ENCODE measurements at regions not wholly inside any gene's neighbourhood (a gene's known extent, or its start where the extent isn't known, plus 50 kb on each side); places are given as distances from the start of the nearest gene placed in this dataset.

GRCh38 chrX:113770071-113770470 is 813.8 kb upstream of the HTR2C start:
- TF ChIP-seq ZNF565 (CRISPR knock-in tag; conservative IDR thresholded peaks at IDR 0.05; ENCODE audit: low read depth) = no peak
- no peak for TF ChIP-seq CSRNP3 (CRISPR knock-in tag; IDR thresholded peaks at IDR 0.05)
- TF ChIP-seq SNAI2 (CRISPR knock-in tag; IDR thresholded peaks at IDR 0.05) = no peak
- no peak for TF ChIP-seq RARB (CRISPR knock-in tag; IDR thresholded peaks at IDR 0.05)
- no peak for TF ChIP-seq POU6F1 (CRISPR knock-in tag; IDR thresholded peaks at IDR 0.05; ENCODE audit: borderline replicate concordance, low read depth)
- TF ChIP-seq TCF4 (CRISPR knock-in tag; IDR thresholded peaks at IDR 0.05; ENCODE audit: borderline replicate concordance) = no peak
- TF ChIP-seq PATZ1 (CRISPR knock-in tag; IDR thresholded peaks at IDR 0.05; ENCODE audit: borderline replicate concordance) = no peak
- TF ChIP-seq GLIS3 (CRISPR knock-in tag; IDR thresholded peaks at IDR 0.05) = no peak
- no peak for TF ChIP-seq ISL1 (CRISPR knock-in tag; IDR thresholded peaks at IDR 0.05)
- no peak for TF ChIP-seq ZNF70 (CRISPR knock-in tag; IDR thresholded peaks at IDR 0.05)
- TF ChIP-seq ZFP30 (CRISPR knock-in tag; IDR thresholded peaks at IDR 0.05) = no peak
- no peak for TF ChIP-seq ARNTL (CRISPR knock-in tag; IDR thresholded peaks at IDR 0.05; ENCODE audit: borderline replicate concordance, low read depth)
- TF ChIP-seq CREB5 (CRISPR knock-in tag; IDR thresholded peaks at IDR 0.05; ENCODE audit: low read depth) = no peak
- TF ChIP-seq OSR1 (CRISPR knock-in tag; IDR thresholded peaks at IDR 0.05) = no peak
- TF ChIP-seq BACH2 (CRISPR knock-in tag; IDR thresholded peaks at IDR 0.05; ENCODE audit: borderline replicate concordance) = no peak
- TF ChIP-seq ZNF8 (CRISPR knock-in tag; IDR thresholded peaks at IDR 0.05) = no peak
- TF ChIP-seq CSDC2 (CRISPR knock-in tag; IDR thresholded peaks at IDR 0.05) = no peak
- no peak for TF ChIP-seq PPARA (CRISPR knock-in tag; IDR thresholded peaks at IDR 0.05; ENCODE audit: borderline replicate concordance)
- TF ChIP-seq TOX (CRISPR knock-in tag; IDR thresholded peaks at IDR 0.05; ENCODE audit: borderline replicate concordance) = no peak
- no peak for ATAC-seq

GRCh38 chrX:113759422-113759821 is 824.5 kb upstream of the HTR2C start:
- ATAC-seq = no peak
- TF ChIP-seq PPARA (CRISPR knock-in tag; IDR thresholded peaks at IDR 0.05; ENCODE audit: borderline replicate concordance) (no peak), BACH2 (CRISPR knock-in tag; IDR thresholded peaks at IDR 0.05; ENCODE audit: borderline replicate concordance) (no peak), ESRRG (CRISPR knock-in tag; IDR thresholded peaks at IDR 0.05) (no peak)

GRCh38 chrX:113747274-113747973 is 836.5 kb upstream of the HTR2C start:
- no peak for TF ChIP-seq CSRNP3 (CRISPR knock-in tag; IDR thresholded peaks at IDR 0.05)
- no peak for TF ChIP-seq ISL1 (CRISPR knock-in tag; IDR thresholded peaks at IDR 0.05)
- no peak for TF ChIP-seq TSHZ2 (CRISPR knock-in tag; IDR thresholded peaks at IDR 0.05)
- TF ChIP-seq ZC3H10 (CRISPR knock-in tag; IDR thresholded peaks at IDR 0.05) = no peak
- TF ChIP-seq ZFP3 (CRISPR knock-in tag; IDR thresholded peaks at IDR 0.05) = no peak
- ATAC-seq = no peak

All from SK-N-SH treated with all-trans-retinoic acid at 6 μM for 48 hours (cell line).